ENCODE measurements at regions not wholly inside any gene's neighbourhood (a gene's known extent, or its start where the extent isn't known, plus 50 kb on each side); places are given as distances from the start of the nearest gene placed in this dataset.

DNA sequence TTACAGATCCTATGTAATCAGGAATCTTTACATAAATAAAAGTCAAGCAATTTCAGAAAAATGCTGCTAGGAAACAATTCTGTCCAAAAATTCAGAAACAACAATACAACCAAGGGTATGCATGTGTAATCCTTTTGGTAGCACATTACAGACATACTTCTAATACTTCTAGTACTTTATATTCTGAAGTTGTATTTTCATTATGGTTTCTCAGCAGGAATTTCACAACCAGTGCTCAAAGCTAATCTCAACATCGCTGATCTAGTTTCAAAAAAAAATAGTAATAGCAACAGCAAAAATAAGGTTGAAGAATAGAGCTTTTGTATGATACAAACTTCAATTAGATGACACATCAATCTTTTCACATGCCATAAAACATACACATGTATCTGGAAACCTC lies 545.2 kb downstream of the LTN1 start:
- Histone ChIP-seq H3K4me1 (no peaks in the 10 kb centered on the region), H3K4me3 (no peak overlapping the region), H3K36me3 (no peaks in the 10 kb centered on the region), H3K9me3 (no peaks in the 10 kb centered on the region), H3K27me3 (no peaks in the 10 kb centered on the region), H3K27ac (no peak overlapping the region)
- TF ChIP-seq, protein P1, sequence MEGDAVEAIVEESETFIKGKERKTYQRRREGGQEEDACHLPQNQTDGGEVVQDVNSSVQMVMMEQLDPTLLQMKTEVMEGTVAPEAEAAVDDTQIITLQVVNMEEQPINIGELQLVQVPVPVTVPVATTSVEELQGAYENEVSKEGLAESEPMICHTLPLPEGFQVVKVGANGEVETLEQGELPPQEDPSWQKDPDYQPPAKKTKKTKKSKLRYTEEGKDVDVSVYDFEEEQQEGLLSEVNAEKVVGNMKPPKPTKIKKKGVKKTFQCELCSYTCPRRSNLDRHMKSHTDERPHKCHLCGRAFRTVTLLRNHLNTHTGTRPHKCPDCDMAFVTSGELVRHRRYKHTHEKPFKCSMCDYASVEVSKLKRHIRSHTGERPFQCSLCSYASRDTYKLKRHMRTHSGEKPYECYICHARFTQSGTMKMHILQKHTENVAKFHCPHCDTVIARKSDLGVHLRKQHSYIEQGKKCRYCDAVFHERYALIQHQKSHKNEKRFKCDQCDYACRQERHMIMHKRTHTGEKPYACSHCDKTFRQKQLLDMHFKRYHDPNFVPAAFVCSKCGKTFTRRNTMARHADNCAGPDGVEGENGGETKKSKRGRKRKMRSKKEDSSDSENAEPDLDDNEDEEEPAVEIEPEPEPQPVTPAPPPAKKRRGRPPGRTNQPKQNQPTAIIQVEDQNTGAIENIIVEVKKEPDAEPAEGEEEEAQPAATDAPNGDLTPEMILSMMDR (IDR thresholded peaks at IDR 0.05) = no peak
- DNase-seq (ENCODE audit: low spot score) = no peak

DNA sequence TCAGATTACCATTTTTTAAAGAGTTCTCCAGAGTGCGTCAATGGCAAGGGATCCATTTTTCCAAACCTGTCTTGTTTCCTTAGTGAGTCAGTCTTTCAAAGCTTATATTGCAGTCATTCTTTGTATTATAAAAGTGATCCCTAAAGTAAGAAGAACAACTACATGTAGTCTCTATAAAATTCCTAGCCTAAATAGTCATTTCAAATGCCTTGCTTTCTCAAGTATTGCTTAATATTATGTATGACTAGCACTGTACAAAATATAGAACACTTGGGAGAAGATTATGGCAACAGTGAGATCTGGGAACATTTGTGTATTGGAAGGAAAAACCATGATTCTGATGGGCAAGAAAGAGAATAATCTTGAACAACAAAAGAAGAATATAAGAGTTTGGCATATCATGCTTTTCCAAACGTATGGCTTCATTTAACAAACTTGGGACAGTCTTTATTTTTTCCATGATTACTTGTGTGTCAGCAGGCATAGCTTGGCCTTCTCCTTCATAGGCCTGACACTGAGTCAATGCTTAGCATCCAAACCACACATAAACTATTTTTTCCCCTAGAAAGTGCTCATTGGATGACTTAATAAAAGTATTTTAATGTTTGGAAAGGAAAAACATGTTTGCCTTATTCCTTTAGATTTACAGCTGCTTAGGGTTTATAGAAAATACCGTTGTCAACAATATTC lies 547.4 kb downstream of the LTN1 start:
- TF ChIP-seq, protein P1 (IDR thresholded peaks at IDR 0.05) = no peak
- Histone ChIP-seq H3K36me3 (no peaks in the 10 kb centered on the region), H3K27ac (no peak overlapping the region), H3K4me1 (no peaks in the 10 kb centered on the region), H3K27me3 (no peaks in the 10 kb centered on the region), H3K4me3 (no peak overlapping the region), H3K9me3 (no peaks in the 10 kb centered on the region)
- no peak for DNase-seq (ENCODE audit: low spot score)

DNA sequence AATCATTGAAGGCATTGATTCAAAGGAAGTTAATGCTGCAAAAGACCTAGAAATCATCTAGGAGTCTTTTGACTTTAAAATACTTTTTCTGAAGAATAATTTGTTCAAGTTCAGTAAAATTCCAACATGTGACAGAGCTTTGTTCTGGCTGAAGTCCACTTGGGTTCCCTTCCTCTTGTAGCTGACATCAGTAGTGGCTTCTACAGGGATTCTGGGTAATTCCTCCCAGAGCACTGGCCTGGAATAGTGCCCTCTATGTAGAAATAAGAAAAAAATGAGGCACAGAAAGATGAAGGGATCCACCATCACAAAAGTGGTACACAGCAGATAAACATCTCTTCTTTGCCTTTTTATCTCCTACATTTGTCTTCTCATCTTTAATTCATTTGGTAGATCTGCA lies 548.1 kb downstream of the LTN1 start:
- Histone ChIP-seq H3K36me3 (no peaks in the 10 kb centered on the region), H3K4me1 (no peaks in the 10 kb centered on the region), H3K27me3 (no peaks in the 10 kb centered on the region), H3K27ac (no peak overlapping the region), H3K9me3 (no peaks in the 10 kb centered on the region), H3K4me3 (no peak overlapping the region)
- TF ChIP-seq, protein P1 (IDR thresholded peaks at IDR 0.05) = no peak
- no peak for DNase-seq (ENCODE audit: low spot score)

DNA sequence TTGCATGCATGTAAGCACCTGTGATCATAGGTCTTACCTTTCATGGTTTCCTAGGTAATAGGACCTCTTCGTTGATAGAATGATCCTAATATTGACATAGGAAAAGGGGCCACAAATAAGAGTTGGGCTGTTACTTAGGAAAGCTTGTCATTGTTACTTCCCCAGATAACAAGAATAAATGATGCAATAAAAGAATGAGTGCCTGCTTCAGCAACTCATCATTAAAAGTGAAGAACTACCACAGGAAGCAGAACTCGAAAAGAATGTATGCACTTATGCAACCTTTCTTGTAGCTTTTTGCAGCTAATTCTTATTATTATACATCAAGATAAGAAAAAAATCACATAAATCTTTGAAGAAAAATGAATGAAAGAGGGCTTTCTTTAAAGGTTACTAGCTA lies 548.6 kb downstream of the LTN1 start:
- Histone ChIP-seq H3K27me3 (no peaks in the 10 kb centered on the region), H3K9me3 (no peaks in the 10 kb centered on the region), H3K4me3 (no peak overlapping the region), H3K27ac (no peak overlapping the region), H3K36me3 (no peaks in the 10 kb centered on the region), H3K4me1 (no peaks in the 10 kb centered on the region)
- TF ChIP-seq, protein P1 (IDR thresholded peaks at IDR 0.05) = no peak
- no peak for DNase-seq (ENCODE audit: low spot score)

DNA sequence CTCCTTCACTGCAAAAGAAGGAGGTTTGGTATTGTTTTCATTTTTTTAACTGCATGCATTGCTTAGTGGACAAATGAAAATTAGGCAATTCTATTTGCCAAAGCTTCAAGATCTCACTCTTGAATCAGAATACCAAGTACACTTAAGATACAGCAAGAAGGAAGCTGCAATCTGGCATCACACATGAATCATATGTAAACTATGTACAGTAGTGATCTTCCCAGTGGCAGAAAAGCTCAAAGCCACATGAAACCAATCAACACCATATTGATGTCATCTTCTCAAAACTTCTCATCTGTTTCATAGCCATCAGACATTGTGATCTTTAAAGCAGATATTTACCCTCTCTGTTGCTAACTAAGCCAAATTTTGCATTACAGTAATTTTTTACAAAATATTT lies 550.1 kb downstream of the LTN1 start:
- no peak overlapping the region for H3K27ac ChIP-seq
- TF ChIP-seq, protein P1 (IDR thresholded peaks at IDR 0.05) = no peak

DNA sequence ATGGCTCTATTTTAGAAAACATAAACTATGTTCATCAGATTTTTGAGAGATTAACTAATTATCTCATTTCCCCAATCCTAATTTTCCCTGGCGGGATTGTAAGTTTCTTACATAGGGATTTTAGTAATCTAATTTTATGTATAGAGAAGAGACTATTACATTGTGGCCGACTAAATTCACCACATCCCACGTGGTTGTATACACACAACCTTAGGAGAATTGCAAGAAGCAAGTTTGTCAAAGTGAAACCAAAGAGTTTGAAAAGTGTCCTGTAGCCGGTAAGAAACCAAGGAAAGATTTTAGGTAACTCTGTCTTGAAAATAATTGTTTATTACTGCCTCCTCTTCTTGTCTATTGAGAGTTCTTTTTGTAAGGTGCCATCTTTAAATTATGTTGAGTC lies 550.6 kb downstream of the LTN1 start:
- DNase-seq (ENCODE audit: low spot score) = no peak
- Histone ChIP-seq H3K27me3 (no peaks in the 10 kb centered on the region), H3K4me3 (no peak overlapping the region), H3K27ac (no peak overlapping the region), H3K36me3 (no peaks in the 10 kb centered on the region), H3K9me3 (no peaks in the 10 kb centered on the region), H3K4me1 (no peaks in the 10 kb centered on the region)
- TF ChIP-seq, protein P1 (IDR thresholded peaks at IDR 0.05) = no peak

More for the DNA sequence above, 550.1 kb downstream of the LTN1 start:
- DNase-seq (ENCODE audit: low spot score) = no peak
- no peaks in the 10 kb centered on the region for H3K36me3 ChIP-seq
- no peaks in the 10 kb centered on the region for H3K4me1 ChIP-seq
- no peak overlapping the region for H3K4me3 ChIP-seq
- no peaks in the 10 kb centered on the region for H3K27me3 ChIP-seq
- no peaks in the 10 kb centered on the region for H3K9me3 ChIP-seq
